HG03521 (cell line): ENCODE measurements at regions not wholly inside any gene's neighbourhood (a gene's known extent, or its start where the extent isn't known, plus 50 kb on each side); places are given as distances from the start of the nearest gene placed in this dataset.
A peak's percentile ranks its signal among the peaks of the same experiment; 100 is the strongest.
"Not testable (repeated sequence)": the region's sequence is repeated elsewhere in the genome, so short reads cannot be mapped to it uniquely, and the experiment has no call there.

Experiments used
- ATAC-seq: cut with Tn5 transposase; IDR thresholded peaks from one replicate; pipeline ENCODE4 v1.9.1; 2021; ENCODE audit warnings: mild to moderate bottlenecking, moderate library complexity; ENCODE audit not compliant: unreplicated experiment

DNA sequence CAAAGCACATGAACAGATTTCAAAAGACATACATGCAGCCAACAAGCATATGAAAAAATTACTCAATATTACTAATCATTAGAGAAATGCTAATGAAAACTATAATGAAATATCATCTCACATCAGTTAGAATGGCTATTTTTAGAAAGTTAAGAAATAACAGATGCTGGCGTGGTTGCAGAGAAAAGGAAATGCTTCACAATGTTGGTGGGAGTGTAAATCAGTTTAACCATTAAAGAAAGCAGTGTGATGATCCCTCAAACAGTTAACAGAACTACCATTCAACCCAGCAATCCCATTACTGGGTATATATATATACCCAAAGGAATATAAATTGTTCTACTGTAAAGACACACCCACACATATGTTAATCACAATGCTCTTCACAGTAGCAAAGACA lies 117.7 kb upstream of the SETBP1 start:
- no peak for ATAC-seq

DNA sequence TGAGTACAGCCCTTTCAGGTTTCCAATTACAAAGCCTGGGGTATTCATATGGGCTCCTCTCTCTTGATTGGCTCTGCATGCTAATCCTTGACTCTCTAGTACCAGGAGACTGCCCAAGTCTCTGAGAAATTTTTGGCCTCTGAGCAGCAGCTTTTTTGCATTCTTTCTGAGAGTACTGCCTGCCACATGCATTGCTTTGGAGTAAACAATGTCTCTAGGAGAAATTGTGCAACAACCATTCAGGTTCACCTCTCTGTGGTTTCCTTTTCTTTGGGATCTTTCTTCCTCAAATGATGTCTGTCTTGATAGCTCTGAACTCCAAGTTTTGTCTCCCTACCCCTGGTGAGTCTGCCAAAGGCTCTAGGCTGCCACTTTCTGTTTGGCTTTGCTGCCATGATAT lies 115.8 kb upstream of the SETBP1 start:
- ATAC-seq: no peak

GRCh38 chr18:44568342-44568741 lies 112.3 kb upstream of the SETBP1 start:
- no peak for ATAC-seq

DNA sequence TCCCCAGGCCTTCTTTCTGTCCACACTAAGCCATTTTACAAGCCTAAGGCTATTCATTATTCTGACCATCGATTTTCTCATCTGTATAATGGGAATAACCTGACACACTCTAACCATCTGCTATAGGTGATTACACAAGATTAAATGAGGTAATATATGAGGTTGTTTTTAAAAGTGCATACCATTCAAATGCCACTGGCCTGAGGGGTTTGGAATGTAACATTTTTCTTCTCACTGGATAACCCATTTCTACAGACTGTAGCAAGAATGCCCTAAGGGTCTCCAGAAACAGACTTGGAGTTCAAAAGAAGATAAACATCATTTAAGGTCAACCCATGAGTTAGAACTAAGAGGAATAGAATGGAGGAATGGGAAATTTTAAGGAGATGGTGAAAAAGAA lies 111.7 kb upstream of the SETBP1 start:
- no peak for ATAC-seq

- no peak for ATAC-seq
Measured at GRCh38 chr18:44569391-44570055, 111.2 kb upstream of the SETBP1 start.

- peak; percentile 64 for ATAC-seq
Measured at GRCh38 chr18:44579028-44579702, 101.5 kb upstream of the SETBP1 start.

- ATAC-seq: no peak
Measured at GRCh38 chr18:44579745-44580144, 100.9 kb upstream of the SETBP1 start.

- ATAC-seq: no peak
Measured at GRCh38 chr18:44580159-44580558, 100.5 kb upstream of the SETBP1 start.

- ATAC-seq: not testable (repeated sequence)
Measured at GRCh38 chr18:44580782-44581181, 99.9 kb upstream of the SETBP1 start.

DNA sequence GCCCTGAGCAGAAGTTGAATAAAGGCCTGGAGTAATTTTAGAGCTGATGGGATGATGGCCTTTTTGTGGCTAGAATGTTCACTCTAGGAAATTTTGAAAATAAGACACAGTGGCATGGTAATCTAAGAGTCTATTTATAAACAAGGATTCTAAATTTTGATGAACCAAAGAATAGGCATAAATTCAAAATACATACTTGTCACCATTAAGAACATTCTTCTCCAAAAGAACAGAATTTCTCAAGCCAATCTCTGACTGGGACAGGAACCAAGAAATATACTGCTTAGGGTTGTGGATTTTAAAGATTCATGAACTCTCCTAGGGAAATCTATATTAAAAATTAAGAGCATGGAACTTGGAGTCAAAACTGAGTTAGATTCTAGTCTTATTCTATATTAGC lies 98.2 kb upstream of the SETBP1 start:
- ATAC-seq: no peak

GRCh38 chr18:44584900-44585299 lies 95.8 kb upstream of the SETBP1 start:
- ATAC-seq: no peak

- no peak for ATAC-seq
Measured at GRCh38 chr18:44586782-44587524, 93.7 kb upstream of the SETBP1 start.

DNA sequence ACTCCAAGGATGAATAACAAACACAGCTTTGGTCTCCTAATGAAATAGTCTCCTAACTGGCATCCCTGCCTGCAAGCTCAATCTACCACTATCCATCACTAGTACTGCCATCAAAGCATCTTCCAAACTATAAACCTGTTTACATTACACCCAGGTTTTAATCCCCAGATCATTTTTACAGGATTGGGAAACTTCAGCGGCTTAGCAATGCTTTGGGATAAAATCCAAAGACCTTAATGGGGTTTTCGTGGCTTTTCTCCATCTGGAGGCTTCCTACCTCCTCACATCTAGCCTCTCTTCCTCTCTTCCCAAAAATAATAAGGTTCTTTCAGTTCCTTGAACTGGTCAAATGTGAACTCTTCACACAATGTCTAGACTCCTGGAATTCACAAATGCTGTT lies 92.2 kb upstream of the SETBP1 start:
- ATAC-seq: no peak

- ATAC-seq: no peak
Measured at GRCh38 chr18:44589693-44590355, 90.9 kb upstream of the SETBP1 start.

DNA sequence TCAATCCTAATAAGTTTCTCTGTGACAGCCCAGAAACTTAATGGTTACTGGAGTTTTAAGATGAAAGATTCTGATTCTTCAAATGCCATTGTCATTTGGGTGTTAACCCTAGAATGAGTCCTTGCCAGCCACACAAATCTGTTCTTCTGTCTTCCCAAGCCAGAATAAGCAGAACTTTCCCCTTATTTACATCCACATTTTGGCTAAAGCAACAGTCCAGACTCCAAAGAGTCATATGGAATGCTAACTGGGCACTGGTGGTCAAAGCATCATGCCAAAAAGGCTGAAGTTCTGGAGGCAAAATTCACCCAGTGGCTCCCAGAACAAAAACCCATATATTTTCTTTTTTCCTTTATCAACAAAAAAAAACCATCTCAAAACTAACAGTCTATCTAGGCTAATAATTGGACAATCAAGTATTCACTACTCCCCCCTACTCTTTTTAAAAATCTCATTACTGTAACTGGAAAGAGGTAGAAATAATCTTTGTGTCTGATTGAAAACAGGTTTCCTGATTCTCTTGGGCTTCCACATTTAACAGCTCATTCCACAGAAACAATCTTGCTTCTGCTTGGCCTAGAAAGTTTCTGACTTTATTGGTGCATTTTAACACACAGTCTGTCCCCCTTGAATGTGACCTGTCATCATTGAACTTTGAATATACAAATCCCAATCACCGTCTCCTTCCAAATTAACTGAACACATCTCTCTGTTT lies 89.6 kb upstream of the SETBP1 start:
- ATAC-seq: no peak

DNA sequence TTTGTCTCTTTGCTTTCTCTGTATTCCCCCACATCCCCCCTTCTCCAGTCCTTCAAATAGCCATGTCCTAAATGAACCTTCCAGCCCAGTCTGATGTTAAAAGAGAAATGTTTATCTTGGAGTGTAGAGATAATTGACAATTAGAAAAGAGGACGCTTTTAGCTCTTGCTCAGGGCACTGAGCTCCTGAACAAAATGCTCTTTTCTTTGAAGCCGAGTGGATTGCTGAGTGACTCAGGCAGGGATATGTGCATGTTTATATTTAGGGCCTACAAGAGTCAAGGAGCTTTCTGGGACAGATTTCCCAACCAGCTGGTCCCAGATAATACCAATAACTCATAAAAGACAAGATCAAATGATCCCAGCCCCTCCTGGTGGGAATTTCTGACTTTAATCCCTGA lies 88.0 kb upstream of the SETBP1 start:
- no peak for ATAC-seq

GRCh38 chr18:44594799-44595467 lies 85.8 kb upstream of the SETBP1 start:
- ATAC-seq: no peak

GRCh38 chr18:44597797-44598196 lies 82.9 kb upstream of the SETBP1 start:
- no peak for ATAC-seq

DNA sequence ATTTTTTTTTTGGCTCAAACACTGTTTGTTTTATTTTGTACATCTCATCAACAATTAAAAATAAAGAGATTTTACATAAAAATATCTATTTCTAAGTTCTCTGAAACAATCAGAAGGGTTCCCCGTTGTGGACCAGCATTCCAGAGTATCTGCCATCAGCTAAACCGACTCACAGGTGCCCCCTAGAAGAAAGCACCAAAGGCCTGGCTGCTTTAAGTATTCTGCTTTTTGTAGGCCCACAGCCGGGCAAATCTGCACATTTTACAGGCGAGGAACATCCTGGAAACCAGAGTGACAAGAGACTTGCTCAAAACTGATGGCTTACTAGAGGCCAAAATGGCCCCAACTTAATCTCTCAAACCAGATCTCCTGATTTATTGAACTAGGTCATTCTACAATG lies 82.2 kb upstream of the SETBP1 start:
- ATAC-seq: no peak

DNA sequence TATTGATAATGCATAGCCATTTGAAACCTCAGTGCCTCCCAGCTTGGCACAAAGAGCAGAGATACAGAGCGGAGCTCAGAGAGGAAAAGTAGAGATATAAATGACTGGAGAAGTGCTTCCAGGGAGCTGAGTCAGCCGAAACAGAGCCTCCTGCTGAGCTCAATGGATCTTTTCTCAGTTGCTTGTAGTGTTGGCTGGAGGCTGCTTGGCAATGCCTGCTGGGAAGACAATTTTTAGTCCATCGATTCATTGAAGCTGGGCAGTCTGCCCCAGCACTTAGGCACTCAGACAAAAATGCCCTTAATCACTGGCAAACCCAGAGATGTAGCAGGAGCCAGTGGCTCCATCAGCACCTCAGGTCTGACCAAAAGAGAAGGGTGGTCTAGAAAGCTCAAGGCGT lies 81.3 kb upstream of the SETBP1 start:
- ATAC-seq: no peak
